ENCODE measurements at regions not wholly inside any gene's neighbourhood (a gene's known extent, or its start where the extent isn't known, plus 50 kb on each side); places are given as distances from the start of the nearest gene placed in this dataset.

DNA sequence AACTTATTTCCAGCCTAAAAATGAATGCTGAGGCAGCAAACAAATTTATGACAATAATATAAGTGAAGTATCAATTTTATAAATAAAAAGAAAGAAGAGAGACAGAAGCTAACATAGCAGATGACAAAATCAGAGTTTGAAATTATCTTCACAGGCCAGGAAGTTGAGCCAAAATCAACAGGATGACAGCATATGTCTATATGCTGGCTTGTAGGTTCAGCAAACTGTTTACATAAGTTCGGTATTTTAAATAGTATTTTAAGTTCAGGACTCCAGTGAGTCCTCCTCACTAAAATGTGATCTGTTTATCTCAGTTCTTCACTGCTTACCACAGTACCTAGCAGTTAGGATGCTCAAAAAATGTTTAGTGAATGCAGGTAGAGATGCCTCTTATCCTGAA lies 359.6 kb upstream of the SMC2 start:
- no peaks in the 10 kb centered on the region for H3K4me1 ChIP-seq (ENCODE audit: control insufficient read depth, insufficient read depth, low read length)
- H3K9ac ChIP-seq (ENCODE audit: extremely low read depth, low read length, poor library complexity, severe bottlenecking) = no peak overlapping the region
- H3K27ac ChIP-seq (ENCODE audit: low read depth, low read length) = no peak overlapping the region
- H3K9me3 Mint-ChIP-seq = no peaks in the 10 kb centered on the region
- peaks cover 9% of the 10 kb centered on the region for H3K9me3 ChIP-seq (ENCODE audit: control insufficient read depth, low read length)
- H3K36me3 Mint-ChIP-seq (ENCODE audit: low read depth) = no peaks in the 10 kb centered on the region
- peaks cover 15% of the 10 kb centered on the region for H3K4me1 Mint-ChIP-seq
- H3K27ac Mint-ChIP-seq = no peak overlapping the region
- DNase-seq = no peak
- no peak overlapping the region for H3K4me3 Mint-ChIP-seq
- H3K27me3 Mint-ChIP-seq (ENCODE audit: insufficient read depth) = no peaks in the 10 kb centered on the region
- no peaks in the 10 kb centered on the region for H3K36me3 ChIP-seq (ENCODE audit: control insufficient read depth, insufficient read depth, low read length)
- H3K4me3 ChIP-seq (ENCODE audit: low read length) = no peak overlapping the region
- no peaks in the 10 kb centered on the region for H3K27me3 ChIP-seq (ENCODE audit: control insufficient read depth, insufficient read depth, low read length, poor library complexity, severe bottlenecking)
- TF ChIP-seq, protein P1, sequence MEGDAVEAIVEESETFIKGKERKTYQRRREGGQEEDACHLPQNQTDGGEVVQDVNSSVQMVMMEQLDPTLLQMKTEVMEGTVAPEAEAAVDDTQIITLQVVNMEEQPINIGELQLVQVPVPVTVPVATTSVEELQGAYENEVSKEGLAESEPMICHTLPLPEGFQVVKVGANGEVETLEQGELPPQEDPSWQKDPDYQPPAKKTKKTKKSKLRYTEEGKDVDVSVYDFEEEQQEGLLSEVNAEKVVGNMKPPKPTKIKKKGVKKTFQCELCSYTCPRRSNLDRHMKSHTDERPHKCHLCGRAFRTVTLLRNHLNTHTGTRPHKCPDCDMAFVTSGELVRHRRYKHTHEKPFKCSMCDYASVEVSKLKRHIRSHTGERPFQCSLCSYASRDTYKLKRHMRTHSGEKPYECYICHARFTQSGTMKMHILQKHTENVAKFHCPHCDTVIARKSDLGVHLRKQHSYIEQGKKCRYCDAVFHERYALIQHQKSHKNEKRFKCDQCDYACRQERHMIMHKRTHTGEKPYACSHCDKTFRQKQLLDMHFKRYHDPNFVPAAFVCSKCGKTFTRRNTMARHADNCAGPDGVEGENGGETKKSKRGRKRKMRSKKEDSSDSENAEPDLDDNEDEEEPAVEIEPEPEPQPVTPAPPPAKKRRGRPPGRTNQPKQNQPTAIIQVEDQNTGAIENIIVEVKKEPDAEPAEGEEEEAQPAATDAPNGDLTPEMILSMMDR (conservative IDR thresholded peaks at IDR 0.05) = no peak
- 88% methylated on average over 1 of the region's 1 CpG; no CpG with 5 or more reads in 1 of the 2 experiments for WGBS, 2 experiments (ENCODE audit: insufficient coverage in 1 of 2, insufficient read length in 1 of 2)

DNA sequence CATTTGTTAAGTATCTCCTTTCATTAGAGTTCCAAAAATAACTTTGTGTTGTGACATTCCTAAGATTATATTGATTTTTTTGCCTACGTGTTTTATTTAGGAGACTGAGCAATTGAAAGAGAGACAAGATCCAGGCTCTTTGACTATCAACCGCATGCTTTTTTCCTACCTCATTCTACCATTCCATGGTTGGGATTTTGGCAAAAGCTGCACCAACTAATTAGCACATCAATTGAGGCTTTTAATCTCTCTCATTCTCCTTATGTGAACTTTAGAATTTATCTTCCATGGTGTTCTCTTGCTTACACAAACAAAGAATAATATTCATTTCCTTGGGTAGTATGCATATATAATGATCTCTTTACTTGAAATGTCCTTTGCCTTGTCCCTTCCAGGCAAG lies 338.7 kb upstream of the SMC2 start:
- Mint-ChIP-seq H3K4me3 (no peak overlapping the region), H3K27me3 (ENCODE audit: insufficient read depth) (peaks cover 2% of the 10 kb centered on the region), H3K27ac (no peak overlapping the region), H3K9me3 (peaks cover 5% of the 10 kb centered on the region), H3K36me3 (ENCODE audit: low read depth) (no peaks in the 10 kb centered on the region), H3K4me1 (peaks cover 13% of the 10 kb centered on the region)
- TF ChIP-seq, protein P1 (conservative IDR thresholded peaks at IDR 0.05) = no peak
- no peak for DNase-seq
- H3K9me3 ChIP-seq (ENCODE audit: control insufficient read depth, low read length) = peaks cover 54% of the 10 kb centered on the region
- WGBS, 2 experiments (ENCODE audit: insufficient coverage in 1 of 2, insufficient read length in 1 of 2) = 74% methylated on average over 2 of the region's 2 CpGs
- no peak overlapping the region for H3K9ac ChIP-seq (ENCODE audit: extremely low read depth, low read length, poor library complexity, severe bottlenecking)
- peaks cover 4% of the 10 kb centered on the region for H3K4me1 ChIP-seq (ENCODE audit: control insufficient read depth, insufficient read depth, low read length)
- no peak overlapping the region for H3K4me3 ChIP-seq (ENCODE audit: low read length)
- no peaks in the 10 kb centered on the region for H3K27me3 ChIP-seq (ENCODE audit: control insufficient read depth, insufficient read depth, low read length, poor library complexity, severe bottlenecking)
- H3K36me3 ChIP-seq (ENCODE audit: control insufficient read depth, insufficient read depth, low read length) = no peaks in the 10 kb centered on the region
- H3K27ac ChIP-seq (ENCODE audit: low read depth, low read length) = no peak overlapping the region

DNA sequence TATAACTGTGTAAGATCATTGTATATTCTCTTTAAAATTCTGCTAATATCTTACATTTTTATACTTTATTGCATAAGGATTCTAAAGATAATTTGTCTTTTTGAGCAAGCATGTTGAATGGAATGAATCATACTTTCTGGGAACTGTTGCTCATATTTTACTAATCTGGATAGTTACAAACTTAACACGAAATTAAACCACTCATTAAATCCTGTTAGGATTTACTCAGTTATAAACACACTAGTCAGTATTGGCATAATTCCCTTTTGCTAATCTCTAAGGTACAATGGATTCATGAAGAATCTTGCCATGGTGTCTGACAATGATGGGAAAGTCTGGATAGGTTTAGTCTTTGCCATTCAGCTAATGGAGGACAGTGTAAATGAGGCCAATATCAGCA lies 338.1 kb upstream of the SMC2 start:
- H3K9me3 ChIP-seq (ENCODE audit: control insufficient read depth, low read length) = peaks cover 59% of the 10 kb centered on the region
- Mint-ChIP-seq H3K27me3 (ENCODE audit: insufficient read depth) (peaks cover 2% of the 10 kb centered on the region), H3K4me3 (no peak overlapping the region), H3K27ac (no peak overlapping the region), H3K4me1 (peaks cover 13% of the 10 kb centered on the region), H3K9me3 (peaks cover 5% of the 10 kb centered on the region), H3K36me3 (ENCODE audit: low read depth) (no peaks in the 10 kb centered on the region)
- H3K9ac ChIP-seq (ENCODE audit: extremely low read depth, low read length, poor library complexity, severe bottlenecking) = no peak overlapping the region
- no peak overlapping the region for H3K4me3 ChIP-seq (ENCODE audit: low read length)
- no peaks in the 10 kb centered on the region for H3K27me3 ChIP-seq (ENCODE audit: control insufficient read depth, insufficient read depth, low read length, poor library complexity, severe bottlenecking)
- TF ChIP-seq, protein P1 (conservative IDR thresholded peaks at IDR 0.05) = no peak
- peaks cover 4% of the 10 kb centered on the region for H3K4me1 ChIP-seq (ENCODE audit: control insufficient read depth, insufficient read depth, low read length)
- DNase-seq = no peak
- WGBS, 2 experiments (ENCODE audit: insufficient coverage in 1 of 2, insufficient read length in 1 of 2) = 75% methylated on average over 1 of the region's 1 CpG; no CpG with 5 or more reads in 1 of the 2 experiments
- no peaks in the 10 kb centered on the region for H3K36me3 ChIP-seq (ENCODE audit: control insufficient read depth, insufficient read depth, low read length)
- H3K27ac ChIP-seq (ENCODE audit: low read depth, low read length) = no peak overlapping the region

Measured in endodermal cell (in vitro differentiated cells).